NCI-H226 (cell line): ENCODE measurements at regions not wholly inside any gene's neighbourhood (a gene's known extent, or its start where the extent isn't known, plus 50 kb on each side); places are given as distances from the start of the nearest gene placed in this dataset.
"Not testable (repeated sequence)": the region's sequence is repeated elsewhere in the genome, so short reads cannot be mapped to it uniquely, and the experiment has no call there.

Experiments used
- DNase-seq: peaks from one replicate; pipeline ENCODE4 v3.0.0-alpha.2; 2015

GRCh38 chr3:139248593-139249255, 95.1 kb upstream of the MRPS22 start:
- no peak for DNase-seq

GRCh38 chr3:139251529-139251928, 92.3 kb upstream of the MRPS22 start:
- DNase-seq: no peak

GRCh38 chr3:139252719-139253118, 91.1 kb upstream of the MRPS22 start:
- DNase-seq: no peak

- DNase-seq: no peak
Measured at GRCh38 chr3:139258276-139258675, 85.5 kb upstream of the MRPS22 start.

GRCh38 chr3:139259398-139259797, 84.4 kb upstream of the MRPS22 start:
- no peak for DNase-seq

GRCh38 chr3:139260041-139260486, 83.8 kb upstream of the MRPS22 start:
- no peak for DNase-seq

- no peak for DNase-seq
Measured at GRCh38 chr3:139260793-139261736, 82.8 kb upstream of the MRPS22 start.

- DNase-seq: no peak
Measured at GRCh38 chr3:139261754-139262586, 81.8 kb upstream of the MRPS22 start.

- DNase-seq: no peak
Measured at GRCh38 chr3:139263798-139264197, 80.0 kb upstream of the MRPS22 start.

- no peak for DNase-seq
Measured at GRCh38 chr3:139264375-139264774, 79.4 kb upstream of the MRPS22 start.

GRCh38 chr3:139265131-139266016, 78.4 kb upstream of the MRPS22 start:
- no peak for DNase-seq

GRCh38 chr3:139267300-139268246, 76.2 kb upstream of the MRPS22 start:
- no peak for DNase-seq

GRCh38 chr3:139269984-139270383, 73.8 kb upstream of the MRPS22 start:
- DNase-seq: no peak

- DNase-seq: not testable (repeated sequence)
Measured at GRCh38 chr3:139270652-139271051, 73.2 kb upstream of the MRPS22 start.

GRCh38 chr3:139280027-139280671, 63.7 kb upstream of the MRPS22 start:
- DNase-seq: no peak

GRCh38 chr3:139281096-139281495, 62.7 kb upstream of the MRPS22 start:
- DNase-seq: no peak

- no peak for DNase-seq
Measured at GRCh38 chr3:139281522-139282196, 62.2 kb upstream of the MRPS22 start.

- no peak for DNase-seq
Measured at GRCh38 chr3:139283301-139283700, 60.5 kb upstream of the MRPS22 start.

- DNase-seq: no peak
Measured at GRCh38 chr3:139284221-139284620, 59.6 kb upstream of the MRPS22 start.

- DNase-seq: no peak
Measured at GRCh38 chr3:139285691-139286090, 58.1 kb upstream of the MRPS22 start.
